Stimulated activated naive CD8-positive, alpha-beta T cell treated with anti-CD3 and anti-CD28 coated beads, Interleukin-15, Interleukin-2, amounts not matched to agents 100 U/mL and 50 U/mL, for 24 hours (primary cell): ENCODE measurements at regions not wholly inside any gene's neighbourhood (a gene's known extent, or its start where the extent isn't known, plus 50 kb on each side); places are given as distances from the start of the nearest gene placed in this dataset.
"Not testable (repeated sequence)": the region's sequence is repeated elsewhere in the genome, so short reads cannot be mapped to it uniquely, and the experiment has no call there.

ENCODE experiments used
- ATAC-seq: fragments of 150-1000 bp; cut with Tn5 transposase; one replicate; pipeline ENCODE4 v1.10.0; 2021
- DNase-seq: peaks from one replicate; pipeline ENCODE4 v3.0.0; 2021

DNA sequence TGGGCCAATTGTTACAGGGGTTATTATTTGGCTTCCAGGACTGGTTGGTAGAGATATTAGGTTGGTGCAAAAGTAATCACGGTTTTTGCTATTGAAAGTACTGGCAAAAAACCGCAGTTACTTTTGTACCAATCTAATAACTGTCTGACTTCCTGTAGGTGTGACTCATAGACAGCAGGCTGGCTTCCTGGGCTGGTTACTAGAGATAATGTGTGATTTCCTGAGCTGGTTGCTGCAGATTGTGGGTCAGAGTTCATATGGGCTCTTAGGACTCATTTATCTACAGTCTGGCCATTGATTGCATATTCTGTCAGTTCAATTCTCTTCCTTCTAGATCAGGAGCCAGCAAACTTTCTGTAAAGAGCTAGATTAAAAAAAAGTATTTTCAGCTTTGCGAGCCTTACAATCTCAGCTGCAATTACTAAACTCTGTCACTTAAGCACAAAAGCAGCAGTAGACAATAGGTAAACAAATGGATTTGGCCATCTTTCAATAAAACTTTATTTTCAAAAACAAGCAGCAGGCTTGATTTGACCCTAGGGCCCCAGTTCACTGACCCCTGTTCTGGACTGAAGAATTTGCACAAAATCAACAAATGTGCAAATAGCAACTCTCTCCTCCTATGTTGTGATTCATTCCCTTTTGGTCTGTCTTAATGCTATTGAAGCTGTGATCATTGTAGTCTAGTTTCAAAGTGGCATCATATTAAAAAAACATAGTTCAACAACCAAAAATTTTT is 50.8 kb upstream of the BOD1L1 start:
- DNase-seq: no peak
- ATAC-seq: no peak

DNA sequence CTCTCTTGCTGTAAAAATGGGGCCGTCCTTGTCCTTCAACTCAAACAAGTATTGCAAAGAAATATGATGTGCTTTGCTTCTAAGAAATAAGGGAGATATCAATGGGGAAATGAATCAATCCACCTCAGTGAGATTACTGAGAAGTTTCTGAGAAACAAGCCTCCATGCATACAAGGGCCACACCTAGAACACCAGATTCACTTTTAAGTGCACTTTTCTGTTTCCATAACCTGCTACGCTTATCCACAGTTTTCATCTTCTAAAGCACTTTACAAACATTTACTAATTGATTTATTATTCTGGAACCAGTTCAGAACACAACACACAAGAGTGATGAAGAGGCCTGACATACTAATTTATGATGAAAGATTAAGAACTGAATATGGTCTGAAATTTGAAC is 54.0 kb upstream of the BOD1L1 start:
- DNase-seq (no peak), ATAC-seq (no peak)

DNA sequence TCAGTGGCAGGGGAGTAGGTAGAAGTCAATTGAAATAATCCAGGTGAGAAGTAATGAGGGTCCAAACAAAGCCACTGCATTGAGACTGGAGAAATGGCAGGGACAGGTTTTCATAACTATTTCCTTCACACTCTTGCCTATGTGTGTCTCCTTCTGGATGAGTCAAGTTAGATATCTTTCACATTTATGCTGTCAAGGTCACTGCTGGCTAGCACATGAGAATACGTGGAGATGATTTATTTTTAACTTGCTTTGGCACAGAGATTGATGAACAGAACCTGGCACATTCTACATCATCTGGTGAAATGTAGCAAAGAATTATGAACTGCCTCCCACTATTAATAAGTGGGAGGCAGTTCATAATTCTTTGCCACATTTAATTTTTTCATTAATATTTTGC is 66.7 kb upstream of the BOD1L1 start:
- DNase-seq: no peak
- no peak for ATAC-seq

DNA sequence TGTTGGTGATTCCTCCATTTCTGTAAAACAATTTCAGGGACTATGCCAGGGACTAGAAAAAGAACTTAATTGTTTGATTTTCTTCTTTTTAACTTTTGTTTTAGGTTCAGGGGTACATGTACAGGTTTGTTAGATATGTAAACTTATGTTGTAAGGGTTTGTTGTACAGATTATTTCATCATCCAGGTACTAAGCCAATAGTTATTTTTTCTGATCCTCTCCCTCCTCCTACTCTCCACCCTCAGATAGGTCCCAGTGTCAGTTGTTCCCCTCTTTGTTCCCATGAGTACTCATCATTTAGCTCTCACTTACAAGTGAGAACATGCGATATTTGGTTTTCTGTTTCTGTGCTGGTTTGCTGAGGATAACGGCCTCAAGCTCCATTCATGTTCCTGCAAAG is 70.8 kb upstream of the BOD1L1 start:
- ATAC-seq: no peak
- DNase-seq: no peak

DNA sequence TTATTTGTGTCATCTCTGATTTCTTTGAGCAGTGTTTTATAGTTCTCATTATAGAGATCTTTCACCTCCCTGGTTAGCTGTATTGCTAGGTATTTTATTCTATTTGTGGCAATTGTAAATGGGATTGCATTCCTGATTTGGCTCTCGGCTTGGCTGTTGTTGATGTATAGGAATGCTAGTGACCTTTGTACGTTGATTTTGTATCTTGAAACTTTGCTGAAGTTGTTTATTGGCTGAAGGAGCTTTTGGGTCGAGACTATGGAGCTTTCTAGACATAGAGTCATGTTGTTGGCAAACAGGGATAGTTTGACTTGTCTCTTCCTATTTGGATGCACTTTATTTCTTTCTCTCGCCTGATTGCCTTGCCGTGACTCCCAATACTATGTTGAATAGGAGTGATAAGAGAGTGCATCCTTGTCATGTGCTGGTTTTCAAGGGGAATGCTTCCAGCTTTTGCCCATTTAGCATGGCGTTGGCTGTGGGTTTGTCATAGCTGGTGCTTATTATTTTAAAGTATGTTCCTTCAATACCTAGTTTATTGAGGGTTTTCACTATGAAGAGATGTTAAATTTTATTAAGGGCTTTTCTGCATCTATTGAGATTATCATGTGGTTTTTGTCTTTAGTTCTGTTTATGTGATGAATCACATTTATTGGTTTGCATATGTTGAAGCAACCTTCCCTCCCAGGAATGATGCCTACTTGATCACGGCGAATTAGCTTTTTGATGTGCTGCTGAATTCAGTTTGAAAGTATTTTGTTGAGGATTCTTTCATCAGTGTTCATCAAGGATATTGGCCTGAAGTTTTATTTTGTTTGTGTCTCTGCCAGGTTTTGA is 72.7 kb upstream of the BOD1L1 start:
- ATAC-seq (no peak), DNase-seq (no peak)

DNA sequence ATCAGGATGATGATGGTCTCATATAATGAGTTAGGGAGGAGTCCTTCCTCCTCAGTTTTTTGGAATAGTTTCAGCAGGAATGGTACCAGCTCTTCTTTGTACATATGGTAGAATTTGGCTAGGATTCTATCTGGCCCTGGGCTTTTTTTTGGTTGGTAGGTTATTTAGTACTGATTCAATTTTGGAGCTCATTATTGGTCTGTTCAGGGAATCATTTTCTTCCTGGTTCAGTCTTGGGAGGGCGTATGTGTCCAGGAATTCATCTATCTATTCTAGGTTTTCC is 73.3 kb upstream of the BOD1L1 start:
- not testable (repeated sequence) for ATAC-seq, DNase-seq

DNA sequence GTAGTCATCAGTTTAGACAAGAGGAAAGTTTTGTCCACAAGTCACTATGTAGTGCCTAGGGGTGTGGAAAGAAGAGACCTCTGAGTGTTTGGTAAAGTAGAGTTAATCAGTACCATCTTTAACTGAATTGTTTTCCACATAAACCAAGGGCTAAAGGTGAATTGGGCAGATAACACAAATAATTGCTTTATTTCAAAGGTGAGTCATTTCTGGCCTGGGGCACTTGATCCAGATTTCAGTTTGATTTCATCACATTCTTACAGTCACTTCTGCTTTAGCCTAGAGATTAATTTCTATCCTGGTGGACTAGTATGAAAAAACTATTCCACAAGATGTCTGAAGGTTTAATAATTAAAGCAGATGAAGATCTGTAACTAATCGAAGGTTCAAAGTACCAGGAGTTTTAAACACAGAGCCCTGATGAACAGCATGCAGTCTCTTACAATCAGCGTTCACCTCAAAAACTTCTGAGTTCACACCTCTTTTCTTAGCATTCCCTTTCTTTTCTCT is 74.5 kb upstream of the BOD1L1 start:
- DNase-seq (no peak), ATAC-seq (no peak)

DNA sequence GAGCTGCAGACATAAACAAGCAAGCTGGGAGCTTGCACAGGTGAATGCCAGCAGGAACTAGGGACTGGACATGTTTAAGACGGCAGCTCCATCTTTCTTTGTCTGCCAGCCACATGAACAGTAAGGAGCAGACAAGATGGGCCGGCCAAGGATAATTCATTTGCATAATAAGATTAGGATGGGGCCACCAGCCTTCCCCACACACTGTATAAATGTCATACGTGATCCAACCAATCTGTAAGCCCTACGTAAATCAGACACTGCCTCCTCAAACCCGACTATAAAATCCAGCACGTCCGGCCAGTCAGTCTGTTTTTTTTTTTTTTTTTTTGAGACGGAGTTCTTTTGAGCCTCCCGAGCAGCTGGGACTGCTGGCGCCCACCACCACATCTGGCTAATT is 75.6 kb upstream of the BOD1L1 start:
- DNase-seq (no peak), ATAC-seq (no peak)

DNA sequence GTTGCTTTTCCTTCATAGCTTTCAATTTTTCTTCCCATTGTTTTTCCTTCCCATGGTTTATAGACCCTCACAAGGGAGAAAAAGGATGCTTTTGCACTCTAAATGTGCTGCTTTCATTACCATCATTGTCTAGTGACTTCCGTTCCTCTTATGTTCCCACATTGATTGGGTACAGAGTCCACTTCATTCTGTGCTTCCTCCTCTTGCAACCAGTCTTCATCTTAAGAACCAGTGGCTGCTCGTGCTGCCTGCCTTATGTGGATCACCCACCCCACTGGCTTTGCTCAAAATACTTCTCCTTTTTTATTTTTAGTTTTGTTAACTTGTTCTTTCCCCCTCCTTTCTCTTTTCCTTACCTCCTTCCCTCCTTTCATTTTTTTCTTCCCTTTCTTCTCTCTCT is 76.5 kb upstream of the BOD1L1 start:
- DNase-seq (no peak), ATAC-seq (no peak)

DNA sequence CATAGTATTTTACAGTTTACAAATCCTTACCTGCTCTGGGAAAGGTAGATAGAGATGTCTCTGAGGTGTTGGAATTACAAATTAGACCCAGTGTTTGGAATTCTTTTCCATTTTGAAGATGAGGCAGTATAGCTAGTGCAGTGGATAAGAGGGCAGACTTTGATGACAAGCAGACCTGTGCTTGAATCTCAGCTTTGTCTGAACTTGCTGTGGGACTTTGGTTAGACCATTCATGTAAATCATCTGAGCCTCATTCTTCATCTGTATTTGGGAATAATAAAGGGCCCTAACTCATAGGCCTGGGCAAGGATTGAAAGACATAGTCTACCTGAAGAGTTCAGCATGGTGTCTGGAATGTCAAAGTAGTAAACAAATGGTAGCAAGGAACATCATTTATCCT is 77.2 kb upstream of the BOD1L1 start:
- DNase-seq (no peak), ATAC-seq (no peak)

DNA sequence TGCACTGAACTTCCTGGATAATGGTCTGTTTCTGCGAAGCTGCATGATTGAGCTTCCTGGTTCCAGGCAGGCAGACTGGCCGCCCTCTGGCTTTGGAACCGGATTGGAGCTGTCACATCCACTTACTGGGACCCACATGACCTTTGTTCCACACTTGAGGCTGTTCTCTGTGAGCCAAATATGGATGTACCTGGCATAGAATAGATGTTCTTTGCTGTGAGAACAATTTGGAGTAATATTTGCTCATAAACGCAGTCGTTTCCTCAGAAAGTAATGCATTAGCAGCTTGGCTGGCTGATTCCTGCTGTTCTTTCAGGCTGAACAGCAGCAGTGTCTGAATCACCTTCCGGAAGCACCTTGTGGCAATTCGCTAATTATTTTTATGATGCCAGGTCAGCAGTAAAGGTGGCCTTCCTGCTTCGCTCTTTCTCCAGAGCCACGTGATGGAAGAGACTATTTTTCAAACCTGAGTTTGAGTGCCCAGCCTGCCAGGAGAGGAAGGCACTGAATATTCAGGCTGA is 78.1 kb upstream of the BOD1L1 start:
- DNase-seq: no peak
- ATAC-seq: no peak

DNA sequence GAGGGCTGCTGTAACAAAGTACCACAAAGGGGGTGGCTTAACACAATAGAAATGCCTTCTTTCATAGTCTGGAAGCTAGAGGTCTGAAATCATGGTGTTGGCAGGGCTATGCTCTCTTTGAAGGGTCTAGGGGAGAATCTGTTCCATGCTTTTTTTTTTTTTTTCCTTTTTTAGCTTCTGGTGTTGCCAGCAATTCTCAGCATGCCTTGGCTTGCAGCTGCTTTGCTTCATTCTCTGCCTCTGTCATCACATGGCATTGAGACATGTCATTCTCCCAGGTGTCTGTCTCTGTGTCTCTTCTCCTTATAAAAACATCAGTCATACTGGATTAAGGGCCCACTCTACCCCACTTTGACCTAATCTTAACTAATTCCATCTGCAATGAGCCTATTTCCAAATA is 78.6 kb upstream of the BOD1L1 start:
- ATAC-seq: no peak
- DNase-seq: no peak

DNA sequence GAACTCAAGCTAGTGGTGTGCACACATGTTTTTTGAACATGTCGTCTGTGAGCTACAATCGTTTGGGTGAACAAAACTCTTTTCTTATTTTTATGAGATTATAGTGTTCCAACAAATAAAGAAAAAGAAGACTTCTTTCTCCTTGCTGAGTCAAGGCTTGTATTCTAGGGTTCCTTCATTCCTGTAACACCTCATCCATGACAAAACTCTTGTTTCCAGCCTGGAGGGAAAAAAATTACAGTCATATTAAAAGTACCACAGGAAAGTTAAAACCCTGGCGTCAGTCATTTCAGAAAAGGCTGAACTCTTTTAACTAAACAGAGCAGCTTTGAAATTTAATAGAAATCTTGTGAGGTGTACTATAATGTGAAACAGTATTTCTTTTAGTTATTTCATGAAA is 79.2 kb upstream of the BOD1L1 start:
- ATAC-seq: no peak

DNA sequence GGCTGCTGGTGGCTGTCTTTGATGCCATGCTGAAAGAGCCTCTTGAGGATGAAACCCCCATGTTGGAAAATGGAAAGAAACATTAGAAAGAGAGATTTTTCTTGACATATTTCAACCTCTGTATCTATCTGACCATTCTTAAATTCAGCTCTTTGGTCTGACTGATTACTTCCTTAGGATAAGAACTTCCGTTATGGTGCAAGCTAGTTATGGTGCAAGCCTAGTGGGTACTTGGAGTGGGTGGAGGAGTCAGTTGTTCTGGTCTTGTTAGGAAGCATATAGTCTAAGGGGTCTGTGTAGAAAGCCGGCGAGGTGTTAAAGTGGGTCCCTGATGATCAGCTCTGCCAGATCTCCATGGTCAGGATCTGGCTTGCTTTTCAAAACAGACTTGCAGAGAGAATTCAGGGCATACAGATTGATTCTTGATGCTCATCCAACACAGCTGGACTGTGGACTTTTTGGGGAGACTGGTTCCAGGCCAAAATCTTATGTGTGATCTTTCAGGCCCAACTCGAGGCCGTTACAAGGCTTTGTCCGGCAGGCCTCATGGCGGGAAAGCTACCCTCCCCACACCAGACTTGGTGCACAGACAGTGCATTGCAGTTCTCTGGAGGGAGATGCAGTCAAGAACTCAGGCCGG is 82.8 kb upstream of the BOD1L1 start:
- DNase-seq (no peak), ATAC-seq (no peak)

More for the DNA sequence above, 79.2 kb upstream of the BOD1L1 start:
- DNase-seq: no peak

DNA sequence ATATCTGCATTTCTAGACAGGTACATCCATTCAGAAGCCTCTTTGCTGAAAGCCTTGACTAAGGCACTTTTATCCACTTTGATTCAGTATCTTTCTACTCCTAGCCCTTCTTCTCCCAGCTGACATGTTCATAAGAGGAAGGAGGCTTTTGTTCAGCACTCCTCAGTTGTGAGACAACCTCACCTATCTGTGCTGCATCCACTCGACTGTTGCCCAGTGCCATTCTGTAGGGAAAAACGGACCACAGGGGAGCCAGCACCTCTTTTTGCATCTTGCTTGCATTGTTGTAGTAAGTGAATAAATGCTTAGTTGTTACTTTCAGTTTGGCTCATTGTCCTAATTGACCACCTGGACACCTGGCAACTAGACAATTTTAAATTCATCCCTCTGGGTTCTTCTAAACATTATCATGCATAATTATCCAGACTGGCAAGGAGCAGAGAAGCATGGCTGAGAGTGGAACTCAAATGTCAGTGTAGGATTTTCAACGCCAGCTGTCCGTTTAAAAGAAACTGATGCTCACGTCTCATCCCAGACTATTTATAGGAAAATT is 83.8 kb upstream of the BOD1L1 start:
- DNase-seq (no peak), ATAC-seq (no peak)

DNA sequence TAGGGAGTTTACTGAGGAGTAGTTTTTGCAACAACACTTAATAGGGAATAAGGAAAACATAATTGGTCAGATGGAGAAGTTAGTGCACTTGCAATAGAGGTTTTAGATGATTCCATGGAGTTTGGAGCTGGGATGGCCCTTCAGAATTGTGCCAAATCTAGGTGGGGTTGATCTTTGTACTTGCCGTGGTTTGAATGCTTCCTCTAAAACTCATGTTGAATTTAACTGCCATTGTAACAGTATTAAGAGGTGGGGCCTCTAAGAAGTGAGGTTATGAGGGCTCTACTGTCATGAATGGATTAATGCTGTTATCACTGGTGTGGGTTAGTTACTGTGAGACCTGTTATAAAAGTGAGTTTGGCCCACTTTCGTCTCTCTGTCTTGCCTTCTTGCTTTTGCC is 94.4 kb upstream of the BOD1L1 start:
- ATAC-seq: no peak

DNA sequence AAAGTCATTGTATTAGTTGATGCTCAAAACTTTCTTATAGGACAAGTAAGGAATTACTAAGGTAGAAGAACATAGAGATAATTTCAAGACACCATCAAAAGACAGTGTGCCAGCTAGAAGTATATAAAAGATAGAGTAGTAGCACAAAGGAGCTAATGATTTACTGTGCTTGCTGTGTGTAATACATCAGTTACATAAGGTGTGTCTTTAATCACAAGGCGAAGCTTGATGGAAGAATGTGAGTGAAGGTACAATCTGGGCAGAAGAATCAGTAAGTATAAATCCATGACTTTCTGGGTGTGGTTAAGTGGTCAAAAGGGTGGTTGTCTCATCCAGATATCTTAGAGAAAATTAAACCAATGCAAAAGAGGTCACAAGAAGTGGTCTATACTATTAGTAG is 95.1 kb upstream of the BOD1L1 start:
- ATAC-seq (no peak), DNase-seq (no peak)

More for the DNA sequence above, 94.4 kb upstream of the BOD1L1 start:
- no peak for DNase-seq

DNA sequence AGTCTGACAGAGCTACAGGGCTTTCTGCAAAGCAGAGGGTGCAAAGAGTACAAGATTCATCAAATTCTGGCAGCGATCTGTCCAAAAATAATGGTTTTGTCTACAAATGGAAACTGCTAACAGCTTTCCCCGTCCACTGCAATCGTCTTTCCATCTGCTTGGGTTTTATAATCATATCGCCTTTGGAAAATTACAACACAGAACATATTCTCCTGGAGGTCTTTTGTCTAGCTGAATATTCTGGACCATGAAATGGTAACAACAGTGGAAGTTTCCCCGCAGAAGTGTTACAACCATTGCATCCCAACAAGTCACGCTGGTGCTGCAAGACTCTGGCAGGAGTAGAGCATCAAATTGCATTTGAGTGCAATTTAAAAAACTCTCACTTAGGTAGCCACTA is 101.2 kb upstream of the BOD1L1 start:
- DNase-seq (no peak), ATAC-seq (no peak)

DNA sequence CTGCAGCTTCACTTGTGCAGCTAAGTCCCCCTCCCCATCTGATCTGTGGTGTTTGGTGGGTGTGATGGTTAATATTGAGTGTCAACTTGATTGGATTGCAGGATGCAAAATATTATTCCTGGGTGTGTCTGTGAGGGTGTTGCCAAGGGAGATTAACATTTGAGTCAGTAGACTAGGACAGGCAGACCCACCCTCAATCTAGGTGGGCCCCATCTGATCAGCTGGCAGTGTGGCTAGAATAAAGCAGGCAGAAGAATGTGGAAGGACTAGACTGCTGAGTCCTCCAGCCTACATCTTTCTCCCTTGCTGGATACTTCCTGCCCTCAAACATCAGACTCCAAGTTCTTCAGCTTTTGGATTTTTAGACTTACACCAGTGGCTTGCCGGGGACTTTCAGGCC is 103.5 kb upstream of the BOD1L1 start:
- DNase-seq (no peak), ATAC-seq (no peak)

DNA sequence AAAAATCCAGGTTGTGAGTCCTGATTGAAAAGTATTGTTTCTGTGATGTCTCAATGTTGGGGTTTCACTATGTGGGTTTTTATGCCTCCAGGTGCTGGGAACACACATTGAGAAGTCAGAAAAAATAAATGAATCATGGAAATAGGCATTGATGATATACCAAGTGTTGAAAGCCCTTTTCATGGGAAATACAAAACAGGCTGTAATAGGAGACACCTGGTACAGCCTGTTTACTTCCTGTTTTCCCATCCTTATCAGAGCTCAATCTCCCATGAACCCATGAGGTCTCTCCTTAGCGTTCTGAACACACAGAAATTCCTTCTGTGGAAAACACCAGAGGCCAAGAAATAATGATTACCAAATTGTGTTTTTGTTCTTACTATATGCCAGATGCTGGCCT is 106.3 kb upstream of the BOD1L1 start:
- ATAC-seq (no peak), DNase-seq (no peak)

DNA sequence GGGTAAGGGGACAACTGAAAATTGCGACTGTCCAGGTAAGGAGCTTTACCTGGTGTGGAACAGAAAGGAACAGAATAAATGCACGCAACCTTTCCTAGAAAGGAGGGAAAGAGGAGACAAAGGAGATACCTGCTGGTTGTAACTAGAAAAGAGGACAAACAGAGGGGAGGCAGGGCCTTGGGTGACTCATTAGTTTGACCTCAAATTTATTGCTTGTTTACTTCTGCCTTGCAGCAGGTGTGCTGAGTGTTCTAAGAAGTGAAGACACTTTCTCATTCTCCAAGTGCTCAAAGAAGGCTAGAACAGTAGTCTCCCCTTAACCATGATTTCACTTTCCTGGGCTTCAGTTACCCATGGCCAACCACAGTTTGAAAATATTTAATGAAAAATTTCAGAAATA is 123.1 kb upstream of the BOD1L1 start:
- ATAC-seq: no peak

DNA sequence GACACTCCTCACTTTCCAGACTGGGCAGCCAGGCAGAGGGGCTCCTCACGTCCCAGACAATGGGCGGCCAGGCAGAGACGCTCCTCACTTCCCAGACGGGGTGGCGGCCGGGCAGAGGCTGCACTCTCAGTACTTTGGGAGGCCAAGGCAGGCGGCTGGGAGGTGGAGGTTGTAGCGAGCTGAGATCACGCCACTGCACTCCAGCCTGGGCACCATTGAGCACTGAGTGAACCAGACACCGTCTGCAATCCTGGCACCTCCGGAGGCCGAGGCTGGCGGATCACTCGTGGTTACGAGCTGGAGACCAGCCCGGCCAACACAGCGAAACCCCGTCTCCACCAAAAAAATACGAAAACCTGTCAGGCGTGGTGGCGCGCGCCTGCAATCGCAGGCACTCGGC is 134.1 kb upstream of the BOD1L1 start:
- not testable (repeated sequence) for ATAC-seq, DNase-seq

More for the DNA sequence above, 123.1 kb upstream of the BOD1L1 start:
- DNase-seq: no peak

DNA sequence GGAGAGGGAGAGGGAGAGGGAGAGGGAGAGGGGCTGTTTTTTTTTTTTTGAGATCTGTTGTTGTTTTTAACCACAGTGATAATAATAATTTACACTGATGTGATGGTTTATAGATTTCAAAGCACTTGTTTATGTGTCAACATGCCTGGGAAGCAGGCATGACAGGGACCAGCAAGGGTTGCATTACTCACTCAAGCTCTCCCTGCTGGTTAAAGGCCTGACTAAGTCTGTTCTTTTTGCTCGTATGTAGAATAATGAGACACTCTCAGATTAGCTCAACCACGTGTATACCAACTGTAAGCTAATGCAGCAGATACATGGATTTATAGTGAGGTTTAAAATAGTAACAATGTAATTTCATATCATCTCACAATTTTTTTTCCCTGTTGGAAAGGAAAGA is 134.6 kb upstream of the BOD1L1 start:
- DNase-seq: no peak
- ATAC-seq: no peak
